Stimulated activated CD4-positive, alpha-beta T cell treated with anti-CD3 and anti-CD28 coated beads, Interleukin-1b, Interleukin-23, amount 100 ng/mL, for 4 hours (primary cell): ENCODE measurements at regions not wholly inside any gene's neighbourhood (a gene's known extent, or its start where the extent isn't known, plus 50 kb on each side); places are given as distances from the start of the nearest gene placed in this dataset.

Experiments
- DNase-seq, 2 donors: peaks; one replicate each; pipeline ENCODE4 v3.0.0-alpha.2; 2020; ENCODE audit warnings: low read depth in 2 of 2

- no peak for DNase-seq
These were observed 179.6 kb upstream of the B3GALT2 start for GRCh38 chr1:193365966-193366365.

- no peak for DNase-seq
These were observed 173.2 kb upstream of the B3GALT2 start for GRCh38 chr1:193359631-193360030.

- DNase-seq, result no peak
These were observed 172.0 kb upstream of the B3GALT2 start for GRCh38 chr1:193358419-193358818.

GRCh38 chr1:193356249-193356648, 169.8 kb upstream of the B3GALT2 start:
- no peak for DNase-seq

- no peak for DNase-seq
These were observed 169.2 kb upstream of the B3GALT2 start for GRCh38 chr1:193355626-193356025.

- no peak for DNase-seq
These were observed 168.8 kb upstream of the B3GALT2 start for GRCh38 chr1:193355178-193355577.

GRCh38 chr1:193348769-193349535, 162.5 kb upstream of the B3GALT2 start:
- DNase-seq, result no peak

- no peak for DNase-seq
These were observed 161.8 kb upstream of the B3GALT2 start for GRCh38 chr1:193348091-193348768.

- DNase-seq, result no peak
These were observed 159.7 kb upstream of the B3GALT2 start for GRCh38 chr1:193346085-193346484.

- DNase-seq, result no peak
These were observed 156.4 kb upstream of the B3GALT2 start for GRCh38 chr1:193342811-193343210.

GRCh38 chr1:193340331-193340730, 153.9 kb upstream of the B3GALT2 start:
- no peak for DNase-seq

- DNase-seq, result no peak
These were observed 153.0 kb upstream of the B3GALT2 start for GRCh38 chr1:193339401-193339800.

- DNase-seq, result no peak
These were observed 151.8 kb upstream of the B3GALT2 start for GRCh38 chr1:193338194-193338593.

GRCh38 chr1:193335806-193336428, 149.5 kb upstream of the B3GALT2 start:
- DNase-seq, result no peak

GRCh38 chr1:193333166-193333565, 146.8 kb upstream of the B3GALT2 start:
- no peak for DNase-seq

- DNase-seq, result no peak
These were observed 139.9 kb upstream of the B3GALT2 start for GRCh38 chr1:193326296-193326695.

- no peak for DNase-seq
These were observed 139.4 kb upstream of the B3GALT2 start for GRCh38 chr1:193325771-193326170.

GRCh38 chr1:193325042-193325441, 138.6 kb upstream of the B3GALT2 start:
- no peak for DNase-seq

- DNase-seq, result no peak
These were observed 135.8 kb upstream of the B3GALT2 start for GRCh38 chr1:193322211-193322610.

- DNase-seq, result no peak
These were observed 134.9 kb upstream of the B3GALT2 start for GRCh38 chr1:193321242-193321840.

- DNase-seq, result no peak
These were observed 133.9 kb upstream of the B3GALT2 start for GRCh38 chr1:193320270-193320669.

- no peak for DNase-seq
These were observed 131.9 kb upstream of the B3GALT2 start for GRCh38 chr1:193318347-193318746.
